Smooth muscle cell (in vitro differentiated cells): ENCODE measurements at regions not wholly inside any gene's neighbourhood (a gene's known extent, or its start where the extent isn't known, plus 50 kb on each side); places are given as distances from the start of the nearest gene placed in this dataset.
A peak's percentile ranks its signal among the peaks of the same experiment; 100 is the strongest.

ENCODE experiments used
- DNase-seq: peaks from one replicate; lab custom pipeline; 2025; ENCODE audit not compliant: unreplicated experiment; lab: John Stamatoyannopoulos, UW
- H2AFZ ChIP-seq: fragments of 200-600 bp; sonication (generic); 2 replicates; pipeline ENCODE4 v1.6.0; 2016; ENCODE audit warnings: antibody characterized with exemption, low read depth, mild to moderate bottlenecking
- H3F3A ChIP-seq: fragments of 200-600 bp; sonication (generic); 2 replicates; pipeline ENCODE4 v1.6.0; 2017; ENCODE audit warnings: antibody characterized with exemption, low read depth
- H3K27ac ChIP-seq: fragments of 200-600 bp; sonication (generic); 2 replicates; pipeline ENCODE4 v1.5.1; 2016; ENCODE audit warnings: low read depth, mild to moderate bottlenecking
- H3K27me3 ChIP-seq: fragments of 200-600 bp; sonication (generic); 2 replicates; pipeline ENCODE4 v1.6.1; 2016; ENCODE audit warnings: low read depth, mild to moderate bottlenecking
- H3K36me3 ChIP-seq: fragments of 200-600 bp; sonication (generic); 2 replicates; pipeline ENCODE4 v1.5.1; 2016; ENCODE audit warnings: low read depth
- H3K4me1 ChIP-seq: fragments of 200-600 bp; sonication (generic); 2 replicates; pipeline ENCODE4 v1.5.1; 2016; ENCODE audit warnings: low read depth
- H3K4me2 ChIP-seq: fragments of 200-600 bp; sonication (generic); 2 replicates; pipeline ENCODE4 v1.6.0; 2016; ENCODE audit warnings: mild to moderate bottlenecking
- H3K4me3 ChIP-seq: fragments of 200-600 bp; sonication (generic); 2 replicates; pipeline ENCODE4 v1.5.1; 2016; ENCODE audit warnings: mild to moderate bottlenecking
- H3K79me2 ChIP-seq: fragments of 200-600 bp; sonication (generic); 2 replicates; pipeline ENCODE4 v1.6.0; 2016; ENCODE audit warnings: low read depth, mild to moderate bottlenecking
- H3K9ac ChIP-seq: fragments of 200-600 bp; sonication (generic); 2 replicates; pipeline ENCODE4 v1.6.0; 2016; ENCODE audit warnings: low read depth
- H3K9me3 ChIP-seq: fragments of 200-600 bp; sonication (generic); replicated peaks from 2 replicates; pipeline ENCODE4 v1.5.1; 2016; ENCODE audit warnings: low read depth
- H4K20me1 ChIP-seq: fragments of 200-600 bp; sonication (generic); 2 replicates; pipeline ENCODE4 v1.6.0; 2016; ENCODE audit warnings: low read depth
- CTCF ChIP-seq: fragments of 200-600 bp; sonication (generic); IDR thresholded peaks from 2 replicates; pipeline ENCODE4 v1.5.1; 2017; ENCODE audit warnings: borderline replicate concordance, mild to moderate bottlenecking, antibody characterized with exemption; ENCODE audit not compliant: insufficient read depth, poor library complexity, severe bottlenecking
- WGBS: methylation state at CpG from one replicate; pipeline ENCODE4 v1.1.7; 2016; ENCODE audit warnings: low lambda C conversion rate; 5-methylcytosine and 5-hydroxymethylcytosine counted together

DNA sequence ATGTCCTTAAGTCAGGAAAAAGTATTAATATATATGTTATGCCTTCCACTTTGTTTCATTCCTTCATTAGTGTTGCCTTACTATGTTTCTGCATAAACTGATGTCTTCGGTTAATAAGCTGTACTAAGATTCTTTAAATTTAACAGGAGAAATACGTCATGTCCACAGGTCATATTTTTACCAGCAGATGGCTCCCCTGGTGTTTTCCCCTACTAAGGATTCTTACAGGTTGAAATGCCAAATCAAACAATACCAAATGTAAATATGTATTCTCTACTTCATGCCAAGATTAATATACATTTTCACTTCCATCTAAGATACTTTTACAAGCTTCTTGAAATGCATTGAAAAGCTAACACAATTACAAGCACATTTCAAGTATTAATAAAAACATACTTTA, 1602.1 kb downstream of the SI start:
- TF ChIP-seq CTCF, result no peak
- Histone ChIP-seq H2AFZ (no peak overlapping the region), H4K20me1 (no peaks in the 10 kb centered on the region), H3K9ac (no peak overlapping the region), H3K4me2 (no peak overlapping the region), H3K9me3 (no peaks in the 10 kb centered on the region), H3K4me3 (no peak overlapping the region), H3K4me1 (no peaks in the 10 kb centered on the region), H3K27ac (no peak overlapping the region), H3K79me2 (no peaks in the 10 kb centered on the region), H3K36me3 (no peaks in the 10 kb centered on the region), H3F3A (no peaks in the 10 kb centered on the region), H3K27me3 (no peaks in the 10 kb centered on the region)
- WGBS, result 80% methylated on average over 2 of the region's 2 CpGs
- no peak for DNase-seq

DNA sequence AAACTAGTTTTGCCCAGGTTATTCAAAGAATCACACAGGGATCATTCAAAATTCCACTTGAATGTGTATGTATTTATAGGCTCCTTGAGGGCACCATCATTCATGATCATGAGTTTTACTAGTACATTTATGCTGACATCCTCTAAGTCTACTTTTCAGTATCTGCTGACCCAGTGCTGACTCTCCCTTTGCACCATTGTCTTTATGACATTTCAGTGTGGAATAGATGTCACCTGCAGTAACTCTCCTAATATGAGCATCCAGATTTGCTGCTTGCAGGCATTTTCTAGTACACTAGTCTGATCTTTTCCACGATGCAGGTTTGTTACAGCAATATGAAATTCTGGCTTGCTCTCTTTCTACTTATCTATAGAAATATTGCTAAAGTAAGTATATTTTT, 1603.5 kb downstream of the SI start:
- no peaks in the 10 kb centered on the region for H4K20me1 ChIP-seq
- H3K36me3 ChIP-seq, result no peaks in the 10 kb centered on the region
- H3K4me1 ChIP-seq, result no peaks in the 10 kb centered on the region
- H3K4me3 ChIP-seq, result no peak overlapping the region
- no peak overlapping the region for H2AFZ ChIP-seq
- no peak overlapping the region for H3K4me2 ChIP-seq
- H3K9ac ChIP-seq, result no peak overlapping the region
- no peak for TF ChIP-seq CTCF
- 100% methylated on average over 1 of the region's 1 CpG for WGBS
- H3F3A ChIP-seq, result no peaks in the 10 kb centered on the region
- H3K9me3 ChIP-seq, result no peaks in the 10 kb centered on the region
- no peaks in the 10 kb centered on the region for H3K27me3 ChIP-seq
- no peak for DNase-seq
- no peak overlapping the region for H3K27ac ChIP-seq
- no peaks in the 10 kb centered on the region for H3K79me2 ChIP-seq

DNA sequence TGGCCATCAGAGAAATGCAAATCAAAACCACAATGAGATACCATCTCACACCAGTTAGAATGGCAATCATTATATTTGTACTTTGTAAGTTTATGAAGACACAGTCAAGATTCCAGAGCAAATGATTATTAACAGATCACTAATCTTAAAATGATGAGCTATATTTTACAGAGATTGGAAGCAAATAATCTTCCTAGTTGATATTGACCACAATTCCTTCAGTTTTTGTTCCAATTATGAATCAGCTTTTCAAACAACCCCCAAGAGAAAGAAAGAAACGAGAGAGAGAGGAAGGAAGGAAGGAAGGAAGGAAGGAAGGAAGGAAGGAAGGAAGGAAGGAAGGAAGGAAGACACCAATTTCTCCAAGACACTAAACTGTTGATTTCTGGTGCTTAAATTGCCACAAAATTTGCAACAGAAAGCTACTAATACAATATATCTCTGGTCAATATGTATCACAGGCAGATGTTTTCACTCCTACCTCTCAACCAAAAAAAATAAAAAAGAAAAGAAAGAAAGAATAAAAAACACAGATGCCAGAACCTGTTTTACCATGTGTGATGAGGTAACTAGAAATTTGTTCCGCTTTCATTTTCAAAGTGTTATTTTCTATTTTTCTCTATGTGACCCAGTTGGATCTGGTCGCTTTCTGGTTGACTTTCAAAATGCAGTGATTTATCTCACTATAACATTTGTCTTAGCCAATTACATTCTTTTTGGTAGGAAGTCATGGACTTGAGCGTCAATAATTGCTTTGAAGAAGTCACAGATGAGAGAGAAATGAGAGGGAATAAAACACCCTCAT, 1609.6 kb downstream of the SI start:
- WGBS, result 82% methylated on average over 4 of the region's 4 CpGs
- no peaks in the 10 kb centered on the region for H3K79me2 ChIP-seq
- H4K20me1 ChIP-seq, result no peaks in the 10 kb centered on the region
- no peak overlapping the region for H3K4me2 ChIP-seq
- H2AFZ ChIP-seq, result no peak overlapping the region
- TF ChIP-seq CTCF, result no peak
- no peaks in the 10 kb centered on the region for H3K27me3 ChIP-seq
- no peak overlapping the region for H3K9ac ChIP-seq
- H3K4me3 ChIP-seq, result no peak overlapping the region
- H3K4me1 ChIP-seq, result no peaks in the 10 kb centered on the region
- H3F3A ChIP-seq, result no peaks in the 10 kb centered on the region
- DNase-seq, result no peak
- H3K9me3 ChIP-seq, result no peaks in the 10 kb centered on the region
- no peaks in the 10 kb centered on the region for H3K36me3 ChIP-seq
- no peak overlapping the region for H3K27ac ChIP-seq

DNA sequence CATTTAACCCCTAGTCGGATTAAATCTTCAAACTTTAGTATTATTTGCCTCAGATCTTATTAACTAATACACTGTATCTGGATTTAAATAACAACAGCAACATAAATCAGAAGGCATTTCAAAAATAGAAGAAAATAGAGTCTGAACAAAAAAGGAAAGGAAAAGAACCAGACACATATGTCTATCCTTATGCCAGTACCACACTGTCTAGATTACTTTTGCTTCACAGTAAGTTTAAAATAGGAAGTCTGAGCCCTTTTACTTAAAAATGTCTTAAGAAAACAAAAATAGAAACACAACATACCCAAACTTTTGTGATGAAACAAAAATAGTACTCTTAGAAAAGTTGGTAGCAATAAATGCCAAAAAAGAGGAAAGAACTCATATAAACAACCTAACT, 1615.8 kb downstream of the SI start:
- no peak for TF ChIP-seq CTCF
- no peaks in the 10 kb centered on the region for H3K9me3 ChIP-seq
- no peaks in the 10 kb centered on the region for H3K4me1 ChIP-seq
- H3K9ac ChIP-seq, result no peak overlapping the region
- 90% methylated on average over 1 of the region's 1 CpG for WGBS
- DNase-seq, result no peak
- no peaks in the 10 kb centered on the region for H3K36me3 ChIP-seq
- H3K27ac ChIP-seq, result no peak overlapping the region
- H3F3A ChIP-seq, result no peaks in the 10 kb centered on the region
- H2AFZ ChIP-seq, result peak overlapping the region; percentile 30
- H3K79me2 ChIP-seq, result no peaks in the 10 kb centered on the region
- no peak overlapping the region for H3K4me3 ChIP-seq
- H3K27me3 ChIP-seq, result no peaks in the 10 kb centered on the region
- peak overlapping the region; percentile 7 for H3K4me2 ChIP-seq
- no peaks in the 10 kb centered on the region for H4K20me1 ChIP-seq
